ENCODE measurements at regions not wholly inside any gene's neighbourhood (a gene's known extent, or its start where the extent isn't known, plus 50 kb on each side); places are given as distances from the start of the nearest gene placed in this dataset.

DNA sequence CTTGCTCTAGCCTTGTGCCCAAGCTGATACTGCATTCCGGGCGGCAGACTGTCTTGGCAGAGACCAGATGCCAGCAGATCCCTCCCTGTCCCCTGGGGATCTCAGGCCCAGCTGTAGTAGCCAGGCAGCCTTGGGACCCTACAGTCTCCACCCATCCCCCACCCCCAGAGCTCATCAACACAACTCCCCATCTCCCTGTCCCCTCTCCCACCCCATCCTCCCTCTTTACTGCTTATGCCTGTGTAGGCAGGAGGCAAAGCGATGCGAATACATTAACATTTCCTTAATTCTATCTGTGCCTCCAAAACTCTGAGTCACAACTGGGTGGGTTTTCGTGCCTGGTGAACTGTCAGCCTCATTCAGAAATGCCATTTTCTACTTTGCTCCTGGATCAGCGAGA lies 547.6 kb downstream of the BUD13 start:
- DNase-seq (ENCODE audit: low read depth in 2 of 2) = no peak

DNA sequence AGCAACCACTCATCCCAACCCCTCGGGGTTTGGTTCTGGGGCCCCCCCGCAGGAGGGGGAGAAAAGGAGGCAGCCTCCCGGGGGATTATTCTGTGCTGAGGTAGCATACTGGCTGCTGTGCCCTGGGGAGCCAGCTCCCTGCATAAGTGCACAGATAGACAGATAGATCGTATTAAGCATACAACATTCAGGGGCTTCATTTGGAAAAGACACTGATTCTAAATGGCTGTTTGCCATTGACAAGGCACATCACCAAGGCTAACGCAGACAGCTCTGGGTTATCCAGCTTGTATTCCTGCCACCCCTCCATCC lies 547.9 kb downstream of the BUD13 start:
- DNase-seq (ENCODE audit: low read depth in 2 of 2) = no peak

DNA sequence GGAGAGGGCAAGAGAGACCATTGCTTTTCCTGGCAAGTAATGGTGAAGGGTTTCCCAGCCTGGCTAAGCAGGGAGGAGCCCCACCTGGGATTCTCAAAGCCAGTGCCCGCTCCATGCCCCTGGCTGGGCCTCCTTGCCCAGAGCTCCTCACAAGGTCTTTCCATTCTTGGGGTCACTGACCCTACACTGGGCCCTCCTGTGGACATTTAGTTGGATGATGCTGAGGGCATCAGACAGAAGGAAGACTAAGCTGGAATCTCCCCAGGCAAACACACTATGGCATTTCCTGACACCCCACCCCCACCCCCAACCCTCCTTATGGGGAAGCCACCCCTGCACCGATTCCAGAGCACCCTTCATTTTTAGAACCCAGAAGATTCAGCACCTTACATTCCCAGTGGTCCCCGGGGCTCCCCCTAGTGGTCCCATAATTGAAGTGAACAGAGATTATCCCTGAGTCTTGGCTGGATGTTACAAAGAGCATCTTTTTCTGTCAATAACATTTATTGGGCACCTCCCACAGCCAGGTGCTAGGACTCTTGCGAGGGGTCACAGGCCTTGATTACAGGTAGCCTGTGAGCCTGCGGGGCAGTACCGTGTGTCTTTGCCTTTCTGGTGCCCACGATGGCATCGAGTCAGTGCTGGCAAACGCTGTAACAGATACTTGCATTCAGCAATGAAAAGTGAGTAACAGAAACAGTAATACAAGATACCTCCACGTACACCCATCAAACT lies 548.5 kb downstream of the BUD13 start:
- DNase-seq (ENCODE audit: low read depth in 2 of 2) = no peak

DNA sequence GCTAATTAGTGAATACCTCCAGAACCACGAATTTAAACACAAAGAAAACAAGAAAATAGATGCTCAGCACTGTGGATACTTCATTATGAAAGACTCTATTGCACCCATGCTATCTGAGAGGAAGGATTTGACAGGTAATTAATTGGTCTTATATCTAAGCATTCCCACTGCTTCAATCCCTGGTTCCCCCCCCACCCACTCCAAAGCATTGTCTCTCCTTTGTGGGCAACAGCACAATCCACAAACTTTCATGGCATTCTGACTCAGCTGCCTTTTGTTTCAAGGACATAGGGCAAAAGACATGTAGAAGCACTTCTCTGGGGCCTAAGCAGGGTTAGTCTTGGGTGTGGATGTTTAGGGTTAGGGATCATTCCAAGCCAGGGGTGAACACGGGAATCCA lies 551.4 kb downstream of the BUD13 start:
- no peak for DNase-seq (ENCODE audit: low read depth in 2 of 2)

DNA sequence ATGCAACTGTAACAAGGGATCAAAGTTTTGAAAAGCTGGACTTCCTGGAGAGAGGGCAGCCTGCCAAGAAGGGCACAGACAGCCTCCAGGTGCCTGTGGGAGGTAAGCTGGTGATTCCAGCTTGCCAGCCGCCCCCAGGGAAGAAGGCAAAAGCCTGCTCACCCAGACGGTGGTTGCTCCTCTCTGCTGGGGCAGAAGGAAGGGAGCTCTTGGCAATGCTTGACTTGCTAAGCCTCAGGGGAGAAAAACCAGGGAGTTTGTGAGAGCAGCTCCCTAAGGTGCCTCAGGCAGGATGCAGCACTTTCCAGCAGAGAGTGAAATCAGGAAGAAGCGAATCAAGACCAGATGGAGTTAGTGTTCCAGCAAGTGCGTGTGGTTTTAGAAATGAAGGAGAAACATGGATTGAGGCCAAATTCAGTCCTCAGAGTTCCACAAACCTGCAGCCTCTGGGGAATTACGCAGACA lies 553.6 kb downstream of the BUD13 start:
- DNase-seq (ENCODE audit: low read depth in 2 of 2) = no peak

DNA sequence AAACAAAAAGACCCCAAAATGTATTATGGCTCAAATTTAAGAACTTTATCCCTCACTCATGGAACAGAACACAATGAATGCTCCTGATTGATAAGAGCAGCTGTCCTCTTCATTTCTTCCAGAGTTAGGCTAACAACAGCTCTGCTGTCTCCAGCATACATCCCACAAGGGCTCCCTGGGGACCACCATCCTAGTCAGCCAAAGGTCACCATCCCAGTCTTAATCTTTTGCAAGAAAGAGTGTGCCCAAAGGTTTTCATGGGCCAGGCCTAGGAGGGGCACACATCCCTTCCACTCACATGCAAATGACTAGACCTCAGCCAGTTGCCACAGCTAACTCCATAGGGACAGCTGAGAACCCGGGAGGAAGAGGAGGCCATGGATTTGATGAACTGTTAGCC lies 555.3 kb downstream of the BUD13 start:
- no peak for DNase-seq (ENCODE audit: low read depth in 2 of 2)

DNA sequence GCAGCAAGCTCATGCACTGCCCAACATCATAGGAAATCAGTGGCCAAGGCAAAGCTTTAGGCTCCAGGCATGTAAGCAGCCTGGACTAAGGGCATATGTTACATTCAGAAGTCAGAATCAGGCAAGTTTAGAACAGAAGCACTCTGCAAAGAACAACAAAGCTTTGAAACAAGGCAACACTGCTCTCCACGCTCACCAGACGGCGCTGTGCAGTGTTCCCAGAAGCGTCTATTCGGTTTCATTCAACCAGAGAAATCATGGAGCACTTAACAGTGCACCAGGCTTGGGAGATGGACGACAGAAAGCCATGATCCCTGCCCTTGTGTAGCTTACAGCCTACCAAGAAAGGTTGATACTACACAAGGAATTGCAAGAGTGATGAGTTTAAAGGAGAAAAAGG lies 555.8 kb downstream of the BUD13 start:
- no peak for DNase-seq (ENCODE audit: low read depth in 2 of 2)

DNA sequence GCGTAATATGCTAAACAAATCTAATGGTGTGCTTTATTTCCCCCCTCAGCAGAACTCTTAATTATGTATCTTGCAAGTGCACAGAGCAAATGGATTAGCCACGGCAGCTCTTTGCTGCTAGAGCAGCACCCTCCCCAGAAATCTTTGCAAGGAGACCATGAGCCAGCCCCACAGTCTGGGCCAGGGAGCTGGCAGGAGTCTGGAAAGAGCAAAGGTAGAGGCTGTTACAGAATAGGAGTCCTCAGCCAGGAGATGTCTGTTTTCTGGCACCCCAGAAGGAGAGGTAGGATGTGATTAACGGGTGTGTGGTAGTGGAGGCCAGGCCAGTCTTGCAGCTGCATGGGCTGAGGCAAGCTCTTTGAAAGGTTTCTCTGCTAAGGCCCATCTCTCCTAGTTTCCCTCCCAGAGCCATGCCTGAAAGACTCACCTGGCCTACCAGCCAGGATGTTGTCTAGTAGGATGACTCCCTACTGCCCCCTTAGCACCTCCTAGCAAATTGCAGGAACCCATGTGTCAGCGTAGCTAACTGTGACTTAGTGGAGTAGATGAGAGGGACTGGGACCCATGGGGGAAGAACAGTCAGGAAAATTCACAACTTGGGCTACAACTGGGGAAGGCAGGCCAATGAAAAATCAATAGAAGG lies 557.2 kb downstream of the BUD13 start:
- DNase-seq (ENCODE audit: low read depth in 2 of 2) = no peak

DNA sequence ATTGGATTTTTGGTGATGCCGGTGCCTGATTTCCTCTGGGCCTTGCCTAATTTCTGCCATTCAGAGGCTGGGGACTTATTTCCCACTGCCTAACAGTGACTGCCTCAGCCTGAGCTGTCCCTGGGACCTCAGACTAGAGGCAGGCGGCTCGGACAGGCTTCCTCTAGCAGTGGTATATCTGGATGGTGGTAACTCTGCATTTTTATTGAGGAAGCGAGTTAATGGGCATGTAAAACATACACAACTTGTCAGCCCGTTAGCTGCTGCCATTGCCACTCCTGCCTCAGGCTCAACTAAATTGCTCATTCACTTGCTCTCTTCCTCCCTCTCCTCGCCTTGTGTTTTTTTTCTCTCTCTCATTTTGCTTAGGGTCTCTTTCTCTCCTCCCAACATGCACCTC lies 561.6 kb downstream of the BUD13 start:
- DNase-seq (ENCODE audit: low read depth in 2 of 2) = no peak

DNA sequence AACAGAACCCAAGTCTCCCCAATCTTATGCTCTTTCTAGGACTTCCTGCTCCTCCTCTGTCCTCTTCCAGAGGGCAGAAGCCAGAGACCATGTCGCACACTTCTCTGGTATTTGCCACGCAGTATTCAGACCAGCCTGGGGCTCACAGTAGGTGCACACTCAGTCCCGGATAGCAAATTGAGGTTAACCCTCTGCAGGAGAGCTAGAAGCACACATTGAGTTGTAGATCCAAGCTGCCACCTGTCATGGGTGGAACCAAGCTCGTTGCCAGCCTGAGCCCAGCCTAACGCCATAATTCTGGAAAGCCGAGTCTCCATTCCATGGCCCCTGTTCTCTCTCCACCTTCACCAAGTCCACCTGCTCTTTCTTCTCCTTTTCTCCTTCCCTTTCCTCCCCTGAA lies 562.1 kb downstream of the BUD13 start:
- no peak for DNase-seq (ENCODE audit: low read depth in 2 of 2)

DNA sequence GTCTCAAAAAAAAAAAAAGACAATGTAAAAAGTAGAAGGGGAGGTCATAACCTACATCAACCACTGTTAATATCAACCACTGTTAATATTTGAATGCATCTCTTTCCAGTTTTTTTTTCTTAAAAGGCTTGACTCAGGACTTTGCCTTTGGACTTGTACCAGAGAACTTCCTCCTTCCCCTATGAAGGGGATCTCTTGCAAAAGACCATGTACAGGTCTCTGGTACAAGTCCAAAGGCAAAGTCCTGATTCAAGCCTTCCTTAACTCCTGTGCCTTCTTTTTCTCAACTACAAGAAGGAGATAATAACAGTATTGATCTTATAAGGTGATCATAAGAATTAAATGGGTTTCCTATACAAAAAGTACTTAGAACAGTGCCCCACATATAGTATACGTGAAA lies 563.5 kb downstream of the BUD13 start:
- no peak for DNase-seq (ENCODE audit: low read depth in 2 of 2)

DNA sequence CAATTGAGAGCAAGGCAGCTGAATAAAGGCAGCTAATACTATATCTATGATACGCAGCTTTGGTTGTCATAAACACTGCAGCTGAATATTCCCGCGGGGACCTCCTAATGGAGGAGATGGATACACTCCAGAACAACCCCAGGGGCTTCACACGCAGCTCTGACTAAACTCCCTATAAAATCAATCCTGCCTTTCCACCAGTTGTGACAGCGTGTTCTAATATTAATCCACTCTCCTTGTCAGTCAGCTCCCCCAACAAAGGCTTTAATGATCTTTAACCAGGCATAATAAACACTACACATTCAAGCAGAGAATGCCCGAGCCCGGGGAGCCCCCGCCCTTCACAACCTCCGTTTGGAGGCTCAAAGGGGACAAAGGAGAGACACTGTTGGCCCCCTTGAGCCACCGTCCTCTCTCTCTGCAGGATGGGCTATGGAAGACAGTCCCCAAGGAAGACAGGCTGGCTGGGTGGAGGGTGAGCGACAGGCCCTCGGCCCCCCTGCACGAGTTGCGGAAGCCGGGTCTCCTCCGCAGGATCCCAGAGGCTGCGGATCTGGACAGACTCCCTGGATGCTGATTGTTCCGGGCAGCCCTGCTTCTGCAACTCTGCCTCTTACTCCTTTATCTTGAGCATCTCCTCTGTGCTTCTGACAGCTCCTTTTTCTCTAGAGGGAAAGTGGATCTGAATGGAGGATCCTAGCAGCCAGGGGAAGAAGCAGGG lies 565.2 kb downstream of the BUD13 start:
- DNase-seq (ENCODE audit: low read depth in 2 of 2) = no peak

DNA sequence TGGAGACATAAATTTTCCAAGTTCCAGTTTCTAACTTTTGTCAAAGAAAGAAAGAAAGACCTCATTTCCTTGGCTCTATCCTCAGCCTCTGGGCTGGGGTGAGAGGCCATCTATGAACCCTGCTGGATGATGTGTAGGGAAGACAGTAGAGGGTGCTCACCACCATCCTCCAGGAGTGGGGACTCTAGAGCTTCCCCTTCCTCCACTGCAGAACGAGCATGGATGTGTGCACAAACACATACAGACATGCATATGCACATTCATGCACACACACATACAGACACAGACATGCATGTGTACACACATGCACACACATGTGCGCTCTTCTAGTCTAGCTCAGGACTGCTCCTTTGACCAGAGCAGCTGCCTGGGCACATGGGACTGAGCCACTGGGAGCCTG lies 565.8 kb downstream of the BUD13 start:
- no peak for DNase-seq (ENCODE audit: low read depth in 2 of 2)

DNA sequence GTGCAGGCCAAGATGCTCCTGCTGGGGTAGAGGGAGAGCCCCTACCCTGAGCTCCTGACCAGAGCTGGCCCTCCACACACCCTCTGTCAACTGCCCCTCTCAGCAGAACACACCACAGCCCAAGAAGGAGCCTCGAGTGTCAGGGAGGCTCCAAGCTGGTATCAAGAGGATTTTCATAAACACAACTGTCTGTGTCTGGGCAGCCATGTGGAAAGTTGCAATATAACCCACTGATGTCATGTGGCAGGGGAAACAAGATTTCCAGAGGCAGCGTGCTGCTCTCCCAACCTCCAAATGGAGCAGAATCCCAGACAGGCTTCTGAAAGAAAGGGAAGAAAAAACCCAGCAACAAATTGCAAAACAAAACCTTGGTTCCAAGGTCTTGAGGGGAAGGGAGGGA lies 569.9 kb downstream of the BUD13 start:
- DNase-seq (ENCODE audit: low read depth in 2 of 2) = no peak

DNA sequence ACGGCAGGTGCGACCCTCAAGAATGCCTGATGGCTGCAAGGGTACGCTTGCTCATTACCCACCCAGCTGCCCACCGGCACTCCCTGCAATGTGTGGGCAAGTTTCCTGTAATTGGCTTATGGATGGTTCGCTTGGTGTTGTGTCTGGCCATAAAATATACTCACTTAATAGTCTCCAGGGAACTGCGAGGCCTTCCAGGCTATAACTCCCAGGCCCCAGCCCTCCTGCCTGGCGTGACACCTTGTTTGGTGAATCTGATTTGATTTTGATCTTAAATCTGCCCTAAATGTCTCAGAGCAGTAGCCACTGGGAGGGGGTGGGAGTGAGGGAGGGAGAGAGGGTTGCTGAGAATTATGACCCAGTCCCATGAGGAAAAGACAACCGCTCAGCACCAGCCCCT lies 572.2 kb downstream of the BUD13 start:
- DNase-seq (ENCODE audit: low read depth in 2 of 2) = no peak

DNA sequence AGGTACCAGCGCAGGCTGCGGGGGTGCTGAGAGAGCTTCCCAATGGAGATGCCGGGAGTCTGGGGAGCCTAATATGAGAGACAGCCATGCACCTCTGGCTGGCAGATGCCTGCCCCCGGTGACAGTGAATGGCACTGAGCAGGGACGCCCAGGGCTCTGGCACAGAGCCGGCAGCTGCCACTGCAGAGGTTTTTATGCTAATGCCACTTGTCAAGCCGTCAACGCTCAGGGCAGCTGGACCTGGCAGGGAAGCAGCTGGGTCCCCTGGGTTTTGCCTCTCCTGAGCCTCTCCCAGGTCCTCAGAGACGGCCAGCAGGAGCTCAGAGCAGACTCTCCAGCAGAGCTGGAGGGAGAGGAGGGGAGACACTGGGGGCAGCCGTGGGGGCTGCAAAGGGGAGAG lies 573.6 kb downstream of the BUD13 start:
- no peak for DNase-seq (ENCODE audit: low read depth in 2 of 2)

DNA sequence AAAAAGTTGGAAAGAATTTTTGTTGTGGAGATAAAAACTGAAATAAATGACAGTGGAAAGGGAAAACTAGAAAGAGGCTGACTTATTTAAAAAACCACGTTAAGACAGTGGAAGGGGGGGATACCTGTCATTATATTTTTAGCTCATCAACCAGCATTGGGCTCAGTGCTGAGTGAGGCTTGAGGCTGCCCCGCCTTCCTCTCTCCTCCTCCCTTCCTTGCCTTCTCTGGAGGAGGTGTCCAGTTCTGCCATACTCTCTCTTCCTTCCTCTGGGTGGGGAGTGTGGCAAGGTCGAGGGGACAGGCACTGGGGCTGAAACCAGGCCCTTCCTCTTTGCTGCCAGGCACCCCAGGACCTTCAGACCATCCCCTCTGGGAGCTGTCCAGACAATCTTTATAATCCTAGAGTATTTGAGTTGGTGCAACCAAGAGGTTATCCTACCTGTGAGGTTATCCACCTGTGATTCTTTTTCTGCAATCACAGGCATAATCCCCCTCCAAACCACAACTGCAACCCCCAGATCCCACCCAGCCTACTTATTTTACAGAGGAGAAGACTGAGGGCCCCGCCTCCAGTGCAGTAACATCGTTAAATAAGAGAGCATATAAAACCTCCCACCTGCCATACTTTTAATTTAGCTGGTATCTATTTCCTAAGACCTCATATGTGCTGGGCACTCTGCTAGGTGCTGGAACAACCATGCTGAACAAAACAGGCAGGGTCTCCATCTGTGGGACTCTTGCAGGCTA lies 578.5 kb downstream of the BUD13 start:
- no peak for DNase-seq (ENCODE audit: low read depth in 2 of 2)

DNA sequence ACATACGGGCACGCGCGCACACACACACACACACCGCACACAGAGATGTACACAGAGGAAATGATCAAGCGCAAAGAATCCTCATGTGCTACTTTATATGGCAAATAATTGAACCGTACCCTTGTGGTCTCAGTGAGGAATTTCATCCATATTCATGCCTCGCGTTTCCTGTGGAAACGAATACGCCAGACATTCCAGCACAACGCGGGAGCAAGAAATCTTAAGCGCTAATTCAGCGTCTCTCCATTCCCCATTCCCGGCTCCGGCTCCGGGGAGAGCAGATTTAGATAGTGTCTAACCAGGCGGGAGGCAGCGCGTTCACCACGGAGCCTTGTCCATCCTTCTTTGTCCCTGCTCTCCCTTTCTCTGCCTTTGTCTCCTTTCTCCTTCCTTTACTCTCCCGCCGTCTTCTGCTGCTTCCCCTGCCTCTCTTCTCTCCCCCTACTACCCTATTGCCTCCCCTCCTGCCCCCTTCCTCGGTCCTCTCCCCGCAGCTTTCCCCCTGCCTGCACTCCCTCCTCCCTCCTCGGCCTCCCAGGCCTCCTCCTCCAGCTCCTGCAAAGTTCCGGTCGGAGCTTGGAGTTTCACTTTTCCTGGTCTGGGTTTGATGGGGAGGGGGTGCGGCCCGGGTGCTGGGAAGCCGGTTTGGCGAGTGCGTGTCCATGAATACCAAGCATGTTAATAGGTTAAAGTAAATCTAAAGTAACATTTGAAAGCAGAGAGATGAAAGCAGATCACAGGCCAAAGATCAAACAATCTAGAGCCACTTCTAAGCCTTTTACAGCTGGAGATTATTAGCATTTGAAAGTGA lies 579.3 kb downstream of the BUD13 start:
- no peak for DNase-seq (ENCODE audit: low read depth in 2 of 2)

DNA sequence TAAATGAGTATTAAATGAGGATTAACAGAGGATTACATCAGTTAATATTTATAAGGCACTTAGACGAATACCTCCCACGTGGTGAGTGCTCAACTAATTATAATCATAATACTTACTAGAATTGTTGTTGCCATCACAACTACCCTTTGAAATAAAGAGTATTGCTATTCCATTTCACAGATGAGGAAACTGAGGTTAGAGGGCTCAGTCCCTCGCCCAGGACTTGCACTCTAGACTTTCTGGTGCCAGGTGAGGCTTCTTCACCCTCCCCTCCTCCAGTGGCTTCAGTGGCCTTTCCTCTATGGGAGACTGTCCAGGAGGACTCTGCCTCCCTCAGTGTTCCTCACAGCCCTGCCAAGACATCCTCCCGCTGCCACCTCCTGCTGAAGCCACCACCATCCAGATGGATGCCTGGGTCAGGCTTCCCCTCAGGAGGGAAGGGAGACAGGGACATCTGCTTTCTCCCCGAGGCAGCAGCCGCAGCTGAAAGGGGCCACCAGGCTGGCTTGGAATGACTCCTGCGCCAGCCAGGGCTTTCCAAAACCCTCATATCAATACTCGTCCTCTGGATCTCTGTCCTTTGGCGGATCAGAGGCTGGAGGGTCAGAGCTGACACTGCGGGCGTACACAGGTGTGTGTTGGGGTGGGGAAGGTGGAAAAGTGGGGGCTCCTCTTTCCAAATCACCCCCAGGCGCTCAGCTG lies 580.1 kb downstream of the BUD13 start:
- no peak for DNase-seq (ENCODE audit: low read depth in 2 of 2)

DNA sequence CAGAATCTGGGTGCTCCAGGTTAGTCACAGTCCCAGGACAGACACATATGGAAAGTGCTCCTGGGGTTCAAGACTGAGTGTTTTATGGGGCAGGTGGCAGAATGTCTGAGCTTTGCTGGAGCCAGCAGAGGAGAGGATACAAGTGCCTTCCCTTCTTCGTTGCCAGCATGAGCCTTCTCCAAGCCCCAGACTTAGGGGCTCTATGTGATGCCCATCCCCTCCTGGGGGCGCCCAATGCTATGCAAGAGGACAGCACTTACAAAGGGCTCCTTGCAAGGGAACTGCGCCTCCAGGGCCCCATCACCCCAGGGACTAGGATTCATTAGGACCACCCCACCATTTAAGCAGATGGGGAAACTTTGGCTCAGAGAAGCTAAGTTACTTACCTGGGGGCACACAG lies 581.9 kb downstream of the BUD13 start:
- no peak for DNase-seq (ENCODE audit: low read depth in 2 of 2)

Data from activated CD8-positive, alpha-beta memory T cell treated with anti-CD3 and anti-CD28 coated beads for 4 hours (primary cell).